HG03469 (cell line): ENCODE measurements at regions not wholly inside any gene's neighbourhood (a gene's known extent, or its start where the extent isn't known, plus 50 kb on each side); places are given as distances from the start of the nearest gene placed in this dataset.

Experiments used
- ATAC-seq: cut with Tn5 transposase; IDR thresholded peaks from one replicate; pipeline ENCODE4 v1.9.1; 2021; ENCODE audit warnings: mild to moderate bottlenecking, moderate library complexity, moderate number of reproducible peaks; ENCODE audit not compliant: unreplicated experiment

DNA sequence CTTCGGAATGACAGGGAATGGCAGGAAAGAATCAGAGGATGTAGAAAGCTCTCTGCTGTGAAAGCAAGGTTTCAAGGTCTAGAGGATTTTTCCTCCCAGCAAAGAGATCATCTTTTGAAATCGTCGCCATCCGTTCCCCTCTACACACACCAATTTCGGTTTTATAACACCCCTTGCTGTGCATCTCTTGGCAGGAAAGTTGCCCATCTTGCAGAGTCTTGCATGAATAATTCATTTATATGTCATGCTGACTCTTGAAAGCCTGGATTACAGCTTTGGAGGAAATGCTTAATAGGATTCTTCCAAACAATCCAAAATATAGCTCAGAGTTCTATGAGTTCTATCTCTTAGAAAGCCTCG is 262.7 kb downstream of the CHL1 start:
- ATAC-seq = no peak

DNA sequence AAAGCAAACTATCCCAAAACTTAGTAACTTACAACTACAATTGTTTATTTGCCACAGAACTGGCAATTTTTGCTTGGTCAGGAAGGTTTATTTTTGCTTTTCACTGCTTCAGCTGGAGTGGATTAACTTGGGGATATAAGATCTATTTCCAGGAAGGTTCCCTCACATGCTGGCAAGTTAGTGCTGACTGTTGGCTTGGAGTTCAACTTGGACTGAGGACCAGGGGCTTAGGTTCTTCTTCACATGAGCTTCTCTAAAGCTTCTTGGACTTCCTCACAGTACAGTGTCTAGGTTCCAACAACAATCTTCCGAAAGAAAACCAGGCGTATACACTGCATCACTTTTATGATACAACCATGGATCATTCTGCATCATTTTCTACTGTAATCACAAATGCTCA is 264.4 kb downstream of the CHL1 start:
- ATAC-seq = no peak

DNA sequence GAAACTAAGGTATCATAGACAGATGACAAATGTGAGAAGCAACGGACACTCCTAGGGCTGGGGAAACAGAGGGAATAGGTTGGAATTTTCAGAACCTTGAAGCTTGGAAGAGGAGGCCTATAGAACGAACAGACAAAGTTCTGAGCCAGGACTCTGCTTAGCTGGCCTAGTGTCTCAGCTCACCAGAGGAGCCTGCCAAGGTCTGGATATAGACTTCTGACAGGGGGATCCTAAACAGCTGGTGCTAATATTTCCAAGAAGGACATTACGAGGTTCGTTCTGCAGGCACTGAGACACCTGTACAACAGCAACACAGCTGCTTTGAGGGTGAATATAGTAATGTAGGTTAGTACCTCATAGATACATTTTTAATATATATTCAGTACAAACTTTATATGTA is 266.3 kb downstream of the CHL1 start:
- no peak for ATAC-seq

DNA sequence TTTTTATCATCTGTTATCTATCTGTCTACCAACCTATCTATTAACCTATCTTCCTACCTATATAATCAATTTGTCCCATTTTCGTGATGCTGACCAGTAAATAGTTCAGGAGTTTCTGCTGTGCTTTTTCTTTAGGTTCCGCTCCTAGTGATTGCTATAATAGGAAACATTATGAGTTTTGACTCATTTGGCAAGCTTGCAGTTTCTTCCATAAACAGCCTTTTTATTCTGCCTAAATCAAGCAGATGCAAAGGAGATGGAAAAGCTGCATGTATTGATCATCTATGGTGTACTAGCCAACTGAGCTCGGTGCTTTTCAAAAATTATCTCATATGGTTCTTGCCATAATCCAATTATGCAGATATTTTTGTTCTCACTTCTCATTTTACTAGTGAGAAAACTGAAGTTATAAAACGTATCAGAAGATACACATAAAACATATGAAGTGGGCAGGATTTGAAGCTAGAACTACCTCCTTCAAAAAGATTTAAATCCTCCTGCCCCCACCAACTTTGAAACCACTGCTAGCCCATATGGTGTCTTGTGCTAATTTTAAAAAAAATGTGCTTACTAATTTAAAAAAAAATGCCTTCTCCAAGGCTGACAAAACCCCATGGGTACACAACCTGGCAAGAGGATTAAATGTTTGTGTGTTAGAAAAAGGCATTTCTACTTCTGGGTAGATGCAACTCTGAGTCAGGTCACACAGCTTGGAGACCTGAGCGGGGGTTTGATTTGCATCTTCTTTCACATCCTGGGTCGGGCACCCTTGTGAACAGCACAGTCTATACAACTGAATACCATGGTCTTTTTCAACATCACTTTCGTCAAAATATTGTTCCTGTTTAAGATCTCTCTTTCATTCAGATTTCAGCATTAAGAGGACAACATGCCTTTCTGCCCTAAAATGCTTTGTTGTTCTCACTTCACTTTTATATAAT is 267.0 kb downstream of the CHL1 start:
- ATAC-seq = peak; percentile 97

DNA sequence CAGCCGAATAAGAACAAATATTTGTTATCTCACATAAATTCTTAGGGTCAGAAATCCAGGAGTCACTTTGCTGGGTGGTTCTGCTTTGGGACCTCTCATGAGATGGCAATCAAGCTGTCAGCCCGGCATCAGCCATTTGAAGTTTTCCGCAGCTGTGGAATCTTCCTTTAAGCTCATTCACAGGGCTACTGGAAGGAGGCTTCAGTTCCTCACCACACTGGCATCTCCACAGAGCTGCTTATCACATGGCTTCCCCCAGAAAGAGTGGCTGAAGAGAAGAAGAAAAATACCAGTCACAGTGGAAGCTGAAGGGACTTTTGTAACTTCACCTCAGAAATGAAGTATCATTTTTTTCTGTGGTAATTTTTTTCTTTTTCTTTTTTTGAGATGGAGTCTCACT is 267.7 kb downstream of the CHL1 start:
- ATAC-seq = peak; percentile 21

DNA sequence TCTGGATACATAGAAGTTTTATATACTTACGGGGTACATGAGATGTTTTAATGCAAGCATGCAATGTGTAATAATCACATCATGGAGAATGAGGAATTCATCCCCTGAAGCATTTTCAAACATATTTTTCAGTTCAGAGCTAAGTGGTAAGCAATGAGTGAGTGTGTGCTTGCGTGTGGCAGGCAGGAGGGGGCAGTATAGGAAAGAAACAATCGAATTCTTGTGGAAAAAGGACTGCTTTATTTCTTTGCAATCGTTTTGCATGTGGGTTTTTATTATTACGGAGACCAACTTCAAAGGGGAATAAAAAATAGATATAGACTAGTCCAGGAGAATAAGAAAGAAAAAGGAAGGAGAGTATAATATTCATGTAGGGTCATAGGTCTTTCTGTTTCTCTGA is 271.6 kb downstream of the CHL1 start:
- no peak for ATAC-seq

DNA sequence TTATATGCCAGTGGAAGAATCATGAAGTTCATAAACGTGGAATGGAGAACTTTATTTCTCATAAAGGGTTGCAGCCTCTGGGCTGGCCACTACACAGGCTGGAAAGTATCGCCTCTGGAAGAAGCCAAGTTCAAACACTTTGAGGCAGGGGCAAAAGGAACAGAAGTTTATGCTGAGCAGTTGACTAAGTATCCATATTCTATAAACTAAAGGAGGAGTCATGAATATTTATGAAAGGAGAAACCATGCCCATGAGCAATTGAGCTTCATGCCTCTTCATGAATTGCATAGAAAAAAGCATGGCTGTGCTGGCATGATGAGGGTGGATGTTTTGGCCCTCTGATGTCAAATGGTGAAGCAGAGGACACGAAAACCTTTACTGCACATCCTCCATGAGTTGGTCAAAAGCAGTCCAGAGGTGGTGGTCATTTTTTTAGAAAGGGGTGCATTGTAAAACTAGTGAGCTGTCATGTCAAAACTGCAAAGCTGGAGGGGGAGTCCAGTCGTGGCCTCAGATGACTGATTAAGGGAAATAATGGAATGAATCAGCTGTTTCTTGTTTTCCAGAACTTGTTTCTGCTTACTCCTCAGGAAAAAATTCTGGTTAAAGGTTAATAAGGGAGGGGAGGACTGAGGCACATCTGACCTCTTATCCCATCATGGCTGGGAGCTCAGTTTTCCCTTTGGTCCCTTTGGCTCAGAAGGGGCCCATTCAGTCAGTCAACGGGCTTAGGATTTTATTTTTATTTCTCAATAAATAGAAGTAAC is 276.7 kb downstream of the CHL1 start:
- no peak for ATAC-seq

DNA sequence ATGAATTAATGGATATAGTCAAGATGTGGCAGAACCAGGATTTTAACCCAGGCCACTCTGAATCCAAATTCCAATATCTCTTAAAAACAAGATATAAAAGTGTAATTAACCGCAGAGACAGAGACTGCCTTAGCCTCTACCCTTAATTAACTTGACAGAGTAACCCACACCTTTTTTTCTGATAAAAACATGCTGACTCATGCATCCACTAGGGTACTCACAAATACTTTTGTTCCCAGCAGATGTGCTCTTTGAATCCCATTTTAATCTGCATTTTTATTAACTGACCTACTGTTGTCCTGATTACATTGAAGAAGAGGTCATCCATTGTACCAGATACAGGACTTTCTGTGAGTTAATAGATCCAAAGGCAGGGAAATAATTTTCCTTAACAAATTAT is 278.3 kb downstream of the CHL1 start:
- no peak for ATAC-seq

DNA sequence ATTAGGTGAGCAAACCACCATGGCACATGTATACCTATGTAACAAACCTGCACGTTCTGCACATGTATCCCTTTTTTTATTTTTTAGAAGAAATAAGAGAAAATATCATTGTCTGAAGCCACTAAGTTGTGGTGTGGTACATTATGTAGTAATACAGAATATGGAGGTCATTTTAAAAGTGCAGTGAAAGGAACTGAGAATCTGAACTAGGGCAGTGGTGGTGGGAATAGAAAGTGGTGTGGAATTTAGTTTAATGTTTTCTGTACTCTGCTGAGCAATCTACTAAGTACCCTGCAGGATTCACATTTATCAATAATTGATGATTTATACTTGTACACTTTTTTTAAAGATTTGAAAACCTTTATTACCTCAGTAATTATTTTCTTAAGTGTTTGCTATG is 283.5 kb downstream of the CHL1 start:
- no peak for ATAC-seq

DNA sequence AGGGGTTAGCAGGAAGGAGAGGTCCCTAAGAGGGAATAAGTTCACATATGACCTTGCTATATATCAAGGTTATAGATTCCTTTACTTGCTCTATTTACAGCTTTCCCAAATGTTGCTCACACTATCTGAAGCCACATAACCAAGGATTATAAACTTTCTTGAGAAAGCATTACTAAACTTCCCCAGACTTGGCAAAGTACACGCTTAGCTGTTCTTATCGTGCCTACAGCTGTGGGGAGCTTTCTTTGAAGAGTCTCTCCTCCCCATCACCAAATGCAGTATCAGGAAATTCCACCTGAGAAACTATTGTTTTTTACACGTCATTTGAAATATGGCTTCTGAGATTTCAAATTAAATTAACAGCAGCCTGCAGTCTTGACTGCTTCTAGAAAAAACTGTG is 284.5 kb downstream of the CHL1 start:
- ATAC-seq = no peak

DNA sequence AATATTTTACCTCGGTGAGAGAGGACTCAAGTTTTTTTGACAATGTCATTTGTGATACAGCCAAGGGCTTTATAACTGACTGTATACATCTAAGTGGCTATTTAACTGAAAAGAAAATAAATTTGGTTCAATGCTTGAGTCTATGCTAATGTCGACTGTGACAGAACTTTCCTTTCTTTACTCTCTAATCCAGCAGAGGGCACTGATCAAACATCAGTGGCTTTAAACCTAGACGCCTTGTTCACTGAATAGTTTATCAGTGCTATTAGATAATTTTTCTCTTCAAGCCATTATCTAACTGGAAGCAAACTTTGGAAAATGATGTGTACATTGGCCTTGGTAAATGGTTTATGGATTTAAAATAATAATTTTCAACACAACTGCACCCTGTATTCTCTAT is 285.1 kb downstream of the CHL1 start:
- no peak for ATAC-seq

DNA sequence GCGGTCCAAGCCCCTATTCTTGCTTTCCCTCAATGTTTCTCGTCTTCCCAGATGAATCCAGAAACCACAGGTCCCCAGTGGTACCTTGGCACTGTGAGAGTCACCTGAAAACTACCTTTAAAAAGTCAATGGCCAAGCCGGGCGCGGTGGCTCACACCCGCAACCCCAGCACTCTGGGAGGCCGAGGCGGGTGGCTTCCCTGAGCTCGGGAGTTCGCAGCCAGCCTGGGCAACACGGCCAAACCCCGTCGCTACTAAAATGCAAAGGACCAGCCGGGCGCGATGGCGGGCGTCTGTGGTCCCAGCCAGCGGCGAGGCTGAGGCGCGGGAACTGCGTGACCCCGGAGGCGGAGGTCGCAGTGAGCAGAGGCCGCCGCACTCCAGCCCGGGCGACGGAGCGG is 285.9 kb downstream of the CHL1 start:
- ATAC-seq = no peak

DNA sequence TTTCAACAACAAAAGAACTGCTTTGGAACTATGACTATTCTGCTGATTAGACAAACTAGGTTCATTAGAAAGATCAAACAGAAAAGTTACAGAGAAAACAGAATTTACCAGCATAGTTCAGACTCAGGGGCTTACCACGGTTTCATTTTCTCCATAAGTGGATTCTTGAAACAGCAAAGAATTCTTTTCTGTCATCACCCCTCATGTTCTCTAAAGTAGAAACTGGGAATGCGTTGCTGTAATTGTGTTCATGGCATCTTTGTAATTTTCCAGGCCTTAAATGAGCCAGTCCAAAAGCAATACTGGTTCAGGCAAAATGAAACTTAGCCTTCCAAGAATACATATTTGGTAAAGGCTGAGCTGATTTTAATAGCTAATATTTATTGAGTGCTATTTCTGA is 287.8 kb downstream of the CHL1 start:
- ATAC-seq = no peak

DNA sequence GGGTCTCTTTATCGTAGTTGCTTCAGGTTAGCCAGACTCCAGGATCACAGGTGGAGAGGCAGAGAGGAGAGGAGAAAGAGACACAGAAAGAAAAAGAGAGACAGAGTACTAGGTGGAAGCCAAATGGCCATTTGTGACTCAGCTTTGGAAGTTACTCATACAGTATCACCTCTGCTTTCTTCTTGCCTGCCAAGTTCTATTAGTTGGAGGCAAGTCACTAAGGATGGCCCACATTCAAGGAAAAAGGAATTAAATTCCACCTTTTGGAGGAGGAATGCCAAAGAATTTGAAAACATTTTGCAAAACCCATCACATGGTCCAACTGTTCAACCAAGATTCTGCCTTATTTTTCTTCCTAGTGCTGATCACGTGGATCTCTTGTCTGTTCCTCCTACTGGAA is 291.1 kb downstream of the CHL1 start:
- ATAC-seq = no peak

DNA sequence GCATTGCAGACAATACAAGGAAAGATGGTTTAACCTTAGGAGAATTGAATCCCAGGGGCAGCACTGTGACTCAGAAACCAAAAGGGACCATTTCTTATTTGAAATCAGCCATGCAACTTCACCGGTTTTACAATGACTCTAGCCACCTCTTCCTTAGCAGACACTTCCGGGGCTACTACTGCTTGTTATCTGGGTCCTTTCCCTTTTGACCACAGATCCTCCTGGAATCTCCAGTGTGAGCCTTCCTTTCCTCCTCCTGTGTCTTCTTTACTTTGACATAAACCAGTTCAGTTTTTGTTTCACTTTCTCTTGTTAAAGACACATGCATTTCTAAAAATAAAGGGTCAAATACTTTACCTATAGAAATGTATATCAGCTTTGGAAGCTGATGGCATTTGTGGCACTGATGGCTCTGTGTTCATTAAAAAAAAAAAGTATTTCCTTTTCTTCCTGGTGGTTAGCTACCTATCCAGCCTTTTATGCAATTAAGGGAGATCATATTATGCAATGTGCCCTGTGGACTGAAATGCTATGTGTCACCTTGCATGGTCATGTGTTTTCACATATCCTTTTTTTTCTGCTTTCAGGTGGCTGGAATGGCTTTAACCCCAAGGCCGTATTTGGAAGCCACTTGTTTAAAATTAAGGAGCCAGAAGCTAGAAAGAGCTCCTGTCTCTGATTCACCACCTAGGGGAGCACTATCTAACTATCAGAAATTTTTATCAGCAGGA is 296.2 kb downstream of the CHL1 start:
- peak; percentile 58 for ATAC-seq

DNA sequence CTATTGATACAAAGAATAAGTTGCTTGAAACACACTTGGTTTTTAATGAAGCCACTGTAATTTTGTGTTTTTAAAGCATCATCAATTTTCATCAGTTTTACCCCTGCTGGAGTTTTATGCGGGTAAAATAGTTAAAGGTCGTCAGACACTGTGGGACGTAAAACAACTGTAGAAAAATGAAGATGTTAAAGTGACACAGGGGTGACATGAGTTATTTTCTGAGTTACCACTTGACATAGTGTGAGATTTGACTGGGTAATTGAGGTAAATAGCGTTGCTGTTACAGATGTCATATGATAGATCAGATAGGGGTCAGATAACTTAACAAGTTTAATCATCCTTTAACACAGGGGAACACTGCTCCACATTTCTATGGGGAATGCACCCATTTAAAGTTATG is 297.6 kb downstream of the CHL1 start:
- ATAC-seq = no peak

DNA sequence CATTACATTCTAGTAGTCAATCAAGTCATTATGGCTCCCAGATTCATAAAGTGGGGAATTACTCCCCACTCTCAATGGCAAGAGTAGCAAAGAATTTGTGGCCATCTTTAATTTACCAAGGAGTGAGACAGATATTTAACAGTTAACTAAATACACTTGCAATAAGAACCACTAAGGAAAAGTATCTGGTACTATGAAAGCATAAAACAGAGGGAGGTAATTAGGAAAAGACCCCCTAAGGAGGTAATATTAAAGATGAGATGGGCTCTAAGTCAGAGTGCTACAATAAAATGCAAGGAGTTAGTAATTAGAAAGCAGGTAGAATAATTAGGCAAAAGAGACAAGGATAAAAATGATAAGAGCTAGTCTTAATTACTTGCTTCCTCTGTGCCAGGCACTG is 301.9 kb downstream of the CHL1 start:
- no peak for ATAC-seq

DNA sequence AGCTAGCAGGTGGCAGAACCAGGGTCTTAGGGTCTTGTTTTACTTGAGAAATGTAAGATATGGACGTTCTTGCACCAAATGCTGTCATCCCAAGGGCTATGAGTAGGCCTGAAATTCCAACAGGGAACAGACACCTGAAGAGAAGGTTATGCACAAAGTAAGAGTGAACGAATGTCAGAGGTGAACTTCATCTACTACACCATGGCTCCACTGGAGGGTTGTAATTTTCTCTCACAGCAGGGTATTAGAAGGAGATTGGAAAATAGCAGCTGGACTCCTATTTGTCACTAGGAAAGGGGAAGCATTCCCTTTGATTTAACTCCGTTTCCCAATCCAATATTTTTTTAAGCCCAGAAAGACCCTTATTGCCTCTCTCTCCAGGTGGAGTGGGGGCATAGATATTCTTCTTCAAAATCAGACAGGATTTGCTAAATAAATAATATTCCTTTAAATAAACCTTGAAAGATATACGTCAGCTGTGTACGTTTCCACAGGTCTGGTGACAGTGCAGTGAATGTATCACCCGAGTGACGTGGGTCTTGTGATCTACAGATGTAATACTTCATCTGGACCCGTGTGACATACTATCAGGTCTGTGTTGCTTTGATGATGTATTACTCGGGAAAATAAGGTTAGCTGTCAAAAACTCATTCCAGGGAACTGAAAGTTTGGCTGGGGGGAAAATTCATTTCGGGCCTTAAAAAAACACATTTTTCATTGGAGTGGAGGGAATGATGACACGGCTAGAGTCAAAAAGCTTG is 302.6 kb downstream of the CHL1 start:
- no peak for ATAC-seq

DNA sequence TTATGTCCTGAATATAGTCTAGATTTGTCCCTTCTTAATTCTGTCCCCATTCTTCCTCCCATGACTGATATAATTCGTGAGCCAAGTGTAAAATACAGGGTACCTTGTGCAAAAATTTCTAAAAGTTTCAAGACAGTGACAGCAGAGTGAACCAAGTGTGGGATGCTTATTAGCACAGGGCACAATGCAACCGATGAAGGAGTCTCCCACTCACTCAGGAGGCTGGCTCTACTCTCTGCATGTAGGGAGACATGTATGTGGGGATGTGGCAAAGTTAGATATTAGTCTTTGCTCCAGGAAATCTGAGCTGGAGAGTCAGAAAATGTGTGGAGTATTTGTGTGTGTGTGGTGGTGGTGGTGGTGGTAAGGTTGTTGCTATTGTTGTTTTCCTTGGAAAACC is 305.9 kb downstream of the CHL1 start:
- ATAC-seq = no peak

DNA sequence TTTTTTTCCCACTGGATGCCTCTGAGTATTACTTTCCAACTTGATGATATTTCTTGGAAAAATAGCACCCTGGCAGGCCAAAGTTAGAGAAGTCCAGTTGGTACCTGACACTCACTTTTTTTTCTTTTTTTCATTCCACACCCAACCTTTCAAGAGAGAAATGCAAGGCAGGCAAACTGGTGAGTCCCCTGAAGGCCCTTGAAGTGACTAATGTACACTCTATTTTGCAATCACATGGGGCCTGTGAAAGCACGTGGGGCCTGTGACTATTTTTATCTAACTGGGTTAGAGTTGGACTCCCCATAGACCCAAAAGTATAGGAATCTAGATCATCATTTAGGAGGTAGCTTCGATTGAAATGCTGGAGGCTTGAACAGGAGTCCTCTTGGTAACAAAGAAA is 316.7 kb downstream of the CHL1 start:
- ATAC-seq = no peak

DNA sequence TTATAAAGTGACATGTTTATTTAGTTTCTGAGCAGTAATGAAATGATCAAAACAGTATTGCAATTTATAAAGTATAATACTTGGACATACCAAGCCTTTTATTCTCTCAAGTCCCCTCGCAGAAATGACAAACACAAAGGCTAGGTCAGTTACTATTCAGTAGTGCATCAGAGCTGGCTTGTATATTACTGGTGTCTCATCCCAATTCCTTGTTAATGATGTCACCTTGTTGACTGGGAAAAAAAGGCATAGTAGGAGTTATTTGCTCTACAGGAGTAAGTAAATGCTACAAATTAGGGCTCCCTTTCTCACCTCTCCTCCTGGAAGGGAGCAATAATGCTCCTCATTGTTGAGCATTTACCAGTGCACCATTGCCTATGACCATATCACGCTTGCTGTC is 317.6 kb downstream of the CHL1 start:
- no peak for ATAC-seq
